Loucy (cell line): ENCODE measurements at regions not wholly inside any gene's neighbourhood (a gene's known extent, or its start where the extent isn't known, plus 50 kb on each side); places are given as distances from the start of the nearest gene placed in this dataset.

Source experiments
- EZH2phosphoT487 ChIP-seq: fragments of 200-600 bp; IDR thresholded peaks from 2 replicates; pipeline ENCODE4 v1.6.1; 2018; ENCODE audit warnings: antibody characterized with exemption, mild to moderate bottlenecking, moderate library complexity, borderline replicate concordance
- TF ChIP-seq, protein P1 (sequence below): fragments of 200-600 bp; sonication (generic); conservative IDR thresholded peaks from 2 replicates; pipeline ENCODE4 v1.5.1; 2014; ENCODE audit warnings: mild to moderate bottlenecking, antibody characterized with exemption, low read length

DNA sequence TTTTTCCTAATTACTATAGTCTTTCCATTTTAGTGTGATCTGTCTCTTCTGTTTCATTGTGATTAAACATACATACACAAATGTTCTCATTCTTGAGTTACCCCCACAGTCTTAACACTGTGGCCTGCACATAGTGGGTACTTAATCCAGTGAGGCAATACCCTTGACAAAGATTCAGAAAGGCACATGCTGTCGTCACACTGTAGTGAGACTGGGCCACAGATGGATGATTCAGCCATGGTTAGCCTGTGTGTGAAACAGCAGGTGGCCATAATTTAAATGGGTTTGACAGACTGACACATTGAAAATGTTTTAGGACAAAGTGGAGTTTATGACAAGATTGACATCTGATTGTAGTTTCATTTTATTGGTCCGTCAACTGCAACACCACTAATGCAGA, 313.1 kb downstream of the C11orf87 start:
- TF ChIP-seq, protein P1, sequence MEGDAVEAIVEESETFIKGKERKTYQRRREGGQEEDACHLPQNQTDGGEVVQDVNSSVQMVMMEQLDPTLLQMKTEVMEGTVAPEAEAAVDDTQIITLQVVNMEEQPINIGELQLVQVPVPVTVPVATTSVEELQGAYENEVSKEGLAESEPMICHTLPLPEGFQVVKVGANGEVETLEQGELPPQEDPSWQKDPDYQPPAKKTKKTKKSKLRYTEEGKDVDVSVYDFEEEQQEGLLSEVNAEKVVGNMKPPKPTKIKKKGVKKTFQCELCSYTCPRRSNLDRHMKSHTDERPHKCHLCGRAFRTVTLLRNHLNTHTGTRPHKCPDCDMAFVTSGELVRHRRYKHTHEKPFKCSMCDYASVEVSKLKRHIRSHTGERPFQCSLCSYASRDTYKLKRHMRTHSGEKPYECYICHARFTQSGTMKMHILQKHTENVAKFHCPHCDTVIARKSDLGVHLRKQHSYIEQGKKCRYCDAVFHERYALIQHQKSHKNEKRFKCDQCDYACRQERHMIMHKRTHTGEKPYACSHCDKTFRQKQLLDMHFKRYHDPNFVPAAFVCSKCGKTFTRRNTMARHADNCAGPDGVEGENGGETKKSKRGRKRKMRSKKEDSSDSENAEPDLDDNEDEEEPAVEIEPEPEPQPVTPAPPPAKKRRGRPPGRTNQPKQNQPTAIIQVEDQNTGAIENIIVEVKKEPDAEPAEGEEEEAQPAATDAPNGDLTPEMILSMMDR: no peak
- no peak for TF ChIP-seq EZH2phosphoT487
